ENCODE measurements at regions not wholly inside any gene's neighbourhood (a gene's known extent, or its start where the extent isn't known, plus 50 kb on each side); places are given as distances from the start of the nearest gene placed in this dataset.

DNA sequence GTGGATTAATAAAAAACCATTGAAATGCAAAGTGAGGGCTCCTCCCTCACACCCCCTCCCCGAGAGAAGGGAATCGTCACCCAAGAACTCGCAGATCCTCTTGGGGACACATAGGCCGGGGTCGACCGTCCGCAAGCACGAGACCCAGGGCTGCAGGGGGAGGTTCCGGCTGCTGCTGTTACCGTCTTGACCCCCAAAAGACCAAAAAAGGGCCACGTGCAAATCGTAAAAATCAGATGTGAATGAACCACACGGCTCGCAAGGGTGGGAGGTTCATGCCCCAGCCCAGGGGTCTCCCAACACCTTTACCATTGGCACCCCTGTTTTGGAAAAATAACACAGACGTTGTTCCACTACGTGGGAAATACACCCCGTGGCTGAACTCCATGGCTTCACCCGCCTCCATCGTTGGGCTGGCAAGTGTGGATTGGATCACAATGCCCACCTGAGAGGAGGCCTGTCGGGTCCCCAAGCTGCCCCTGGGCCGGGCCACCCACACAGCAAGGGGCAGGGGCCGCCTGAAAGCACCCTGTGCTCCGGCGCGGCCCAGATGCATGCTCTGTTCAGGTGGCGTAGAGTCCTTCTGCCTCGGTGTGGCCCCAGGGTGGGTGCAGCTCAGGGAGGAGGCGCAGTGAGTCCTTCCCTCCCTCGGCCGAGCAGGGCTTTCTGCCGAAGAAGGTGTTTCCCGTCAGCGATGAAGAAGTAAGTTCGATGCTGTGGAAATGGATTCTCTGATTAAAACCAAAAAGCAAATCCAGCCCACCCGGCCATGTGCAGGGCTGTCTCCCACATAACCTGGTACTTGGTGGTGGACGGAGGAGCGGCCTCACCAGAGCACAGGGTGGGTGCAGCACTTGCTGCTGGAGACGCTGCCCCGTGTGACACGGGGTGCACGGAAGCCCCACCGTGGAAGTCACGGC, 85.0 kb downstream of the YTHDF1 start:
- in situ Hi-C loops (cut with HindIII; ENCODE audit: low pct_unique_long_range_greater_than_20kb, low sequenced_read_pairs) (no loop called here), intact Hi-C loops (cut with micrococcal nuclease; ENCODE audit: unreplicated experiment) (no loop called here)
- Histone ChIP-seq H3K27ac (ENCODE audit: low read length) (no peak overlapping the region), H3K4me1 (ENCODE audit: control insufficient read depth, insufficient read depth, low read length) (no peaks in the 10 kb centered on the region), H3K4me3 (ENCODE audit: low read depth in 2 of 2, low read length in 2 of 2) (no peak overlapping the region), H3K9me3 (ENCODE audit: control insufficient read depth, insufficient read depth, low read depth, low read length) (no peaks in the 10 kb centered on the region), H3K36me3 (ENCODE audit: control insufficient read depth, insufficient read depth, low read length) (no peaks in the 10 kb centered on the region), H3K27me3 (ENCODE audit: control insufficient read depth, insufficient read depth, low read length) (no peaks in the 10 kb centered on the region; the same call in 1 of the 2 replicates)
- CTCF ChIA-PET, result no interaction called here
- ATAC-seq (no peak), DNase-seq (ENCODE audit: low read depth, low spot score) (no peak)
- TF ChIP-seq, protein P1, sequence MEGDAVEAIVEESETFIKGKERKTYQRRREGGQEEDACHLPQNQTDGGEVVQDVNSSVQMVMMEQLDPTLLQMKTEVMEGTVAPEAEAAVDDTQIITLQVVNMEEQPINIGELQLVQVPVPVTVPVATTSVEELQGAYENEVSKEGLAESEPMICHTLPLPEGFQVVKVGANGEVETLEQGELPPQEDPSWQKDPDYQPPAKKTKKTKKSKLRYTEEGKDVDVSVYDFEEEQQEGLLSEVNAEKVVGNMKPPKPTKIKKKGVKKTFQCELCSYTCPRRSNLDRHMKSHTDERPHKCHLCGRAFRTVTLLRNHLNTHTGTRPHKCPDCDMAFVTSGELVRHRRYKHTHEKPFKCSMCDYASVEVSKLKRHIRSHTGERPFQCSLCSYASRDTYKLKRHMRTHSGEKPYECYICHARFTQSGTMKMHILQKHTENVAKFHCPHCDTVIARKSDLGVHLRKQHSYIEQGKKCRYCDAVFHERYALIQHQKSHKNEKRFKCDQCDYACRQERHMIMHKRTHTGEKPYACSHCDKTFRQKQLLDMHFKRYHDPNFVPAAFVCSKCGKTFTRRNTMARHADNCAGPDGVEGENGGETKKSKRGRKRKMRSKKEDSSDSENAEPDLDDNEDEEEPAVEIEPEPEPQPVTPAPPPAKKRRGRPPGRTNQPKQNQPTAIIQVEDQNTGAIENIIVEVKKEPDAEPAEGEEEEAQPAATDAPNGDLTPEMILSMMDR (IDR thresholded peaks at IDR 0.05), result no peak
- TF ChIP-seq TCF7L2 (IDR thresholded peaks at IDR 0.05; ENCODE audit: low read depth, low read length), result no peak
- no peak for TF ChIP-seq REST (IDR thresholded peaks at IDR 0.05; ENCODE audit: insufficient read depth in 1 of 2, low read depth in 2 of 2, low read length in 1 of 2)
- no peak for TF ChIP-seq SIN3A (IDR thresholded peaks at IDR 0.05; ENCODE audit: borderline replicate concordance, insufficient read depth, low read depth, low read length)
- TF ChIP-seq POLR2AphosphoS5 (IDR thresholded peaks at IDR 0.05; ENCODE audit: low read depth, low read length), result no peak
- POLR2A ChIA-PET, result no interaction called here
- BruUV-seq (replicated peaks), result no TSS peak

DNA sequence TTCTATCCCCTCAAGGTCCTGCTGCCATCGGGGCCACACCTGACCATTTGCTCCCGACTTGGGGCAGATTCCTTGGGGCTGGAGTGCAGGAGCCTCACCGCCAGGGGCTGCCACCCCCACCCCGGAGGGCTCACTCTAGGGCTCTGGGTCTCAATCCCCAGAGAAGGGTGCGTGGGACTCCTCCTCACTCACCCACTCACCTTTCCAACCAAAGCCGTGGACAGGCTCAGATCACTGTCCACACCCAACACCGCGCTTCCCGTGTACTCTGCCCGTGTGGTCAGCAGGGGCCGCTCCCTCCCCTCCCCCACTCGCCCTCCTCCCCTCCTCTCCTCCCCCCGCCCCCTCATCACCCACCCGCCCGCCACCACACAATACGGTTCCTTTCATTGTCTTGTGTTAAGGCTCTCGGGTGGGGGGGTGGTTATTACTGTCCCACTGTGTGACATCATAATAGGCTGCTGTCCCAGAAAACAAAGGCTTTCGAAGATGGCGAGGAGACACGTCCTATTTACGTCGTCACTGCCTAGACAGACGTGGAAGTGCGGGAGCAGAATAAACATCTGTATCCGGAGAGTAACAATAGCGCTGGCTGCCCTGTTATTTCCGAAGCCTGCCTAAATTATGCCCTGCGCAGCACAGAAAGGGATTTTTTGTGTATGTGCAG, 85.8 kb downstream of the YTHDF1 start:
- Histone ChIP-seq H3K27ac (ENCODE audit: low read length) (no peak overlapping the region), H3K27me3 (ENCODE audit: control insufficient read depth, insufficient read depth, low read length) (no peaks in the 10 kb centered on the region; the same call in 1 of the 2 replicates), H3K4me3 (ENCODE audit: low read depth in 2 of 2, low read length in 2 of 2) (no peak overlapping the region), H3K9me3 (ENCODE audit: control insufficient read depth, insufficient read depth, low read depth, low read length) (no peaks in the 10 kb centered on the region), H3K4me1 (ENCODE audit: control insufficient read depth, insufficient read depth, low read length) (no peaks in the 10 kb centered on the region), H3K36me3 (ENCODE audit: control insufficient read depth, insufficient read depth, low read length) (no peaks in the 10 kb centered on the region)
- TF ChIP-seq REST (IDR thresholded peaks at IDR 0.05; ENCODE audit: insufficient read depth in 1 of 2, low read depth in 2 of 2, low read length in 1 of 2), result no peak
- no peak for TF ChIP-seq POLR2AphosphoS5 (IDR thresholded peaks at IDR 0.05; ENCODE audit: low read depth, low read length)
- TF ChIP-seq SIN3A (IDR thresholded peaks at IDR 0.05; ENCODE audit: borderline replicate concordance, insufficient read depth, low read depth, low read length), result no peak
- TF ChIP-seq TCF7L2 (IDR thresholded peaks at IDR 0.05; ENCODE audit: low read depth, low read length), result no peak
- no TSS peak for BruUV-seq (replicated peaks)
- CTCF ChIA-PET, result no interaction called here
- in situ Hi-C loops (cut with HindIII; ENCODE audit: low pct_unique_long_range_greater_than_20kb, low sequenced_read_pairs), result no loop called here
- no peak for DNase-seq (ENCODE audit: low read depth, low spot score)
- POLR2A ChIA-PET, result no interaction called here
- no peak for ATAC-seq
- intact Hi-C loops (cut with micrococcal nuclease; ENCODE audit: unreplicated experiment), result no loop called here
